GM21825 (cell line): ENCODE measurements at regions not wholly inside any gene's neighbourhood (a gene's known extent, or its start where the extent isn't known, plus 50 kb on each side); places are given as distances from the start of the nearest gene placed in this dataset.

Source experiments
- ATAC-seq: cut with Tn5 transposase; IDR thresholded peaks from one replicate; pipeline ENCODE4 v1.9.1; 2021; ENCODE audit warnings: mild to moderate bottlenecking, moderate library complexity; ENCODE audit not compliant: unreplicated experiment

DNA sequence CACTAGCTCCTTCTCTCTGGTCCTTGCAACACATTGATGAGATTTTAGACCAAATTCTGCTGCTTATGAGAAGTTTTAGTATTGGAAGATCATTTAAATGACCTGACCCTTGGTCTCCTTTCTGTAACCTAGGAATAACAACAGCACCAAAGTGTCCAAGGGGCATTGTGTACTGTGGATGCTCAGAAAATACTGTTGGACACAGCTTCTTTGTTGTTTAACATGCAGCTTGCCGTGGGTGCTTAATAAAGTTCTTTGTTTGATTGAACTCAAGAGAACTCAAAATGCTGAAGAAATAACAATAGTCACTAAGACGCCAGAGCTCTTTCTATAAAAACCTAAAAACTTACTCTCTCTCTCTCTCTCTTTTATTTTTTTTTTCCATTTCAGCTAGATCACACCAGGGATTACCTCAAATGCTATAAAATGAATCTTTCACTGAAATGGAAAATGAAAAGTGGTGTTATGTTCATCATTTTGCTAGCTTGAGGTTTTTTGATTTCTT is 548.9 kb upstream of the CDH8 start:
- ATAC-seq: no peak

DNA sequence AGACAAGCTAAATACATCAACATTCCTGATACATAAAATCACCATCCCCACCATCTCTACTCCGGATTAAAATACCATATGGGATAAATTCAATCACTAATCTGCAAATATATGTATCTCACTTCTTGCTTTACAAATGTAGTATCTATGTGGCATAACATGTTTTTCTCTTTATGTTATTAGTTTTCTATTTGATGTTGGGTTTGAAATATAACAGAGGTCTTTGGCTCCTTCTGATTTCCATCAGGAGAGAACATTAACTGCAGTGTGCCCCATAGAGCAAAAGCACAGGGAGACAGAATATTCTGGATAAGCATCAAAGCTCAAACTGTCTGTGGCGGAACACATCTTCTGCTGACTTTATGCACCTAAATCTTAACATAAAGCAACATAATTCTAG is 547.2 kb upstream of the CDH8 start:
- ATAC-seq: no peak

DNA sequence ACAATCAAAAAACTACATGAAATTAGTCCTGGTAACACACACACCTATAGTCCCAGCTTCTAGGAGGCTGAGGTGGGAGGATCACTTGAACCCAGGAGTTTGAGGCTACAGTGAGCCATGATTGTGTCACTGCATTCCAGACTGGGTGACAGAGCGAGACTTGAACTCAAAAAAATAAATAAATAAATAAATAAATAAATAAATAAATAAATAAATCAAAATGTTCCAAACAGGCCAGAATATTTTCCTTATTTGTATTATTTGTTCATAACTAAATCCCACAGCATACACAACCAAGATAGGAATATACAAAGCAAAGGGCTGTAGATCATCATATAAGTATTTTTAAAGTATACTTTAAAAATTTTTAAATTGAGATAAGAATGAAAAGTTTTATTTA is 537.2 kb upstream of the CDH8 start:
- ATAC-seq: no peak

DNA sequence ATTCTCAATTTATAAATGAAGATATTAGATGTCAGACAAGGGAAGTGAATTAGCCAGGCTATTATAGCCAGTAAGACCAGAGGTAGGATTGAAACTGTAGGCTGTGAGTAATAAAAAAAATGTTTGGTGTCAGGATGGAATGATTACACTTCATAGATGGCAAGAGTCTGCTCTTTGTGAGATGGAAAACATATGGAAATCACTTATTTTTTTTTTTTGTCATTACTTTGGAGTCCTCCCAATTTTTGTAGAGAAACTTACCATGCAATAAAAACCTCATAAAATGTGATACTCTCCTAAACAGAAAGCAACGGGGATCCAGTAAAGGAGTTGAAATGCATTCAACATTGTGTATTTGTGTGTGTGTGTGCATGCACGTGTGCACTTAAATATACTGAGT is 532.7 kb upstream of the CDH8 start:
- no peak for ATAC-seq

DNA sequence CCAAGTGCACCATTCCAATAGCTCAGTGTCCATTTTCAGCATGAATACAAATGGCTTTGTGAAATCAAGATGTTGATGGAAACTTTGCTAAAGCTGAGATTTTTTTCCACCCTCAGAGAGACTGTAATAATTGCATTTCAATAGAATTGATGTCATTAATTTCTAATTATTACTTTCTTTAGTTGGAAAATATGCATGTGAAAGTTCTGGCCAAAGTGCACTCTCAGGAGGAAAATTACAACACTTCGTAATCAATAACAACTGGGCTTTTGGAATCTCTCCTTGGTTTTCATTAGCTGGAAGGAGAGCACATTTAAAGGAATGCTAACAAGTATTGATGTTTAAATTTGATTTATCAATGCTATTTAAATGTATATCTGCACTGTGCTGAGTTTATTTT is 529.5 kb upstream of the CDH8 start:
- no peak for ATAC-seq

DNA sequence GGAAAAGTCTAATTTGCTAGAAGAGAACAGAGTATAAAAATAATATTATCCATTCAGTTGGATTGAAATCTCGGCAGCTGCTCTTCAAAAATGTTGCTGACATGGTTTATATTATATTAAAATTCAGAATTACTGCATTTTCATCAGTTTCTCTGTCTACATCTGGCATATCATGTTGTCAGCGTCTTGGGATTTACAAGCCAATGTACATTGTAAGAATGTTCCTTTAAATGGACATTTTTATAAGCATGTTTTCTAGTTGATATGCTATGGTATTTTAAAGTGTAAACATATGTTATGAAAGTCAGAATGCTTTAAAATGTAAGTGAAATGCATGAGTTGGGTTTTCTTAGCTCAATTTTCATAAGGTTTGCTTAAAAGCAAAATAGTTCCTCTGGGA is 528.1 kb upstream of the CDH8 start:
- no peak for ATAC-seq

DNA sequence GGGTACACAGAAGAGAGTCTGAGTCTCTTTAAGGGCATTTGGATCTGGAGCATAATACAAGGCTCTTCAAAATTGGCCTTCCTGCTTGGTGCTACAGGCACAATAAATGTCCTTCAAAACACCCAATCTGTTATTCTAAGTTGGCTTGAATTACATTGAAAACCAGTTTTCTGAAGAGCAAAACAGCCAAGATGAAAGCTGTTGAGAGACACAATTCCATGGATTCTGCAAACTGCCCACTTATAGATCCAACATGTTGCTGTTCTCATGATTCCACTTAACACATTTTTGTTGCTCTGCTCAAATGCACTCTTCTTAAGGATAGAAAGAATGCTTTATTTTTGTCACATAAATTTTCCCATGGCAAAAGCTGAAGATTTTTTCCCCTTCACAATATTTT is 525.9 kb upstream of the CDH8 start:
- no peak for ATAC-seq

DNA sequence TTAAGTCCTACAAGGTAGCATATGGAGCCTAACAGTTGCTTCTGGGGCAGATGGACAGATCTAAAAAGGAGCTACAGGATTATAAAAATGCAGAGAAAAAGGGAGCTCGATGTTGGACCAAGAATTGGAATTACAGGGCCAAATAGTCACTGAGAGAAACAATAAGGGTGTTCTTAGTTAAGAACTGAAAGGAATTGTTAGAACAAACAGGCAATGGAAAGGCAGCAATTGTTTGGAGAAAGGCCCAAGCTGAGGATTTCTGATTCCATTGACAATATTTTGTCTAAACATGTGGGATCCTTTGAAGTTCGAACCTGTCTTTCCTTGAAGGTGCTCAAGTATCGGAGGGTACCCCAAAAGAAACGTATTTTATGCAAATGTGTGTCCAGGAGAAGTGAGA is 513.6 kb upstream of the CDH8 start:
- no peak for ATAC-seq

DNA sequence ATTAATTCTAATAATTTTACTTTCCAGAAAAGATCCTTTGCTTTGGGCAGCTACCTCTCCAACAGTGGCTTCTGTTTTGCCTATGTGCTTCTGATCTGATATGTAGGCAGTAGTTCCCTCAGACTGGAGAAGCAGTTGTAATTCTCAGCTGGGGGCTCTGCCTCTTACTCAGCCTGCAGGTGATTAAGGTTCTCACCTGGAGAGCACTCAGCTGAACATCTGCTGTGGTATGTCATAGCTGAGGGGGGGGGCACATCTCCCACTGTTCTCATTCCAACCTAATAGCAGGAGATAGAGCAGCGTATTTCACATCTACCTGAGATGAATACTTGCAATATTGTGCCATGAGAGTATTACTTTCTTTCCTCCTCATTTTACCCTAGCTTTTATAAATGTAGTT is 511.9 kb upstream of the CDH8 start:
- no peak for ATAC-seq

DNA sequence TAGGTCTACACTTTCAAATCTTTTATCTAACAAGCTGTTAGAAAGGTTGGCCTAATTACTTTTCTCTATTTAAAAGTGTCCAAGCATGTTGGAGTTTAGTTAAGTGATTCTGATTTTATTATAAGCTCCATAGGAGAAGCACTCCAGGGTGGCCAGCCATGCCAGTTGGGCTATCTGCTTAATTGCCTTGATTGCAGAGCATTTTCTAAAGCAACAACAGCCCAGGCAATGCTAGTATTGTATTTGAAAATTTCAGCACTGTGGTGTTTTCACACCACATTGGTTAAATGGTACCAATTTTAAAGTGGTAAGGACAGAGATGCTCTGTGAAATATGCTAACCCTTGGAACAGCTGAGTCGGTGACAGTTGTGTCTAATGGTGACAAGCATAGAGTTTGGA is 510.5 kb upstream of the CDH8 start:
- no peak for ATAC-seq

DNA sequence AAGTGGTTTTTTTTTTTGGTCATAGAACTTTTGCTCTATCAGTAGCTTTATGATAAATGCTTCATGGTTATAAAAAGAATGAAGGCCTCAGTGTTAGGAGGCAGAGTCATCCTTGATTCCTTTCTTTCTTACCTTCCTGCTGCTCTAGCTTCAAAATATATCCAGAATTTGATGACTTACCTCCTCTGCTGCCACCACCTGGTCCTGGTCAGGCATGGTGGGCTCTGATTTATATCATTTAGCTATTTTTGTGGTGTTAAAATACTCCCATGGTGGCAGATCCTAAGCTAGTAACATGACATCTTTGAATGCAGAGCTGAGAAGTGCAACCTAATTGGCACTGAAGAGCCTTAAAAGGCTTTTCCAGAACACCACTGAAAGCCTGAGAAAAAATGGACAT is 508.8 kb upstream of the CDH8 start:
- ATAC-seq: no peak

DNA sequence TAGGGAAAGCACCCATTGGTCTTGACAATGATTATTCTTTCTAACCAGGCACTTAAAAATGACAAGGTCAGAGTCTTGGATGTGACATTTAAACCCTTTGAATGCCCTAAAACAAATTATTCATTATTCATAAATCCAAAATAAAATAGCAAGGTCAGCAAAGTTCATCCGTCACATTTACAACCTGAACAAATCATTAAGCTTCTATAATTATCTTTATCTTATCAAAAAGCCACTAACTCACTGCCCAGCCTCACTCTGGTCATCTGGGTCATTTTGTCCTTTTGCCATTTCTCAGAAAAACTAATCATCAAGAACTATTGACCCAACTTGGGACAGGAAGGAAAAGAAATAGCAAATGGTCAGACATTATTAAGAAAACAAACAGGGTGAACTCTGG is 507.3 kb upstream of the CDH8 start:
- ATAC-seq: no peak

DNA sequence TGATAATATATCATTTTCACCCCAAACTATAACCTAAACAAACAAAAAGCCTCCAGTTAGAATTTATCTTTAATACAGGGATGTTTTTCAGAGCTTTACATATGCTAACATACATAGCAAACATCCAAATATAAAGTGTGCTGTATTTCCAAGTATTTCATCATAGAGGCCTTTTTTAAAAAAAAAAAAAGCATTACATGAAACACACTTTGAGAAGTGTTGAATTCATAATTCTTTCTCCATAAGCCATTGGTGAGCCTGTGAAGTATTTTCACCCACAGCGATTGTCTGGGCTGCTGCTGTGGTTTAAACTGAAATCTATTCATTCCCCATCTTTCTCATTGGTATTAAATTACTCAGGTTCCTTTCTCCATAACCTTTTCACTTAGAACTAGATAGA is 503.4 kb upstream of the CDH8 start:
- ATAC-seq: no peak

DNA sequence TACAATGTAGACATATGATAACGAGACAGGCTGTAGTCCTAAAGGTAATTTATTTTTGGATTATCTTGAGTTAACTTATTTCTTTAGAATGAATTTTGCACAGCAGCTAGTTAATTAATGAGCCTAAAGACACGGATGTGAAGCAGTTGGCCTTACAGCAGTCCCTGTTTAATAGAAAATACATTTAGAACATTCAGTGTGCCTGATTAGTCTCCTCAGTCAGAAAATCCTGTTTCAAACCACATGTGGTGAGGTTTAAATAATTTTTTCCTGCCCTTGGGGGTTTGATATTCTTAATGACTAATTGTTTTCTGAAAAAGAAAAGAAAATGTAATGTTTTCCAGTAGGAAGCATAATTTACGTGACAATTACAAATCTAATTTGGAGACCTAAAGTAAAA is 494.2 kb upstream of the CDH8 start:
- ATAC-seq: no peak

DNA sequence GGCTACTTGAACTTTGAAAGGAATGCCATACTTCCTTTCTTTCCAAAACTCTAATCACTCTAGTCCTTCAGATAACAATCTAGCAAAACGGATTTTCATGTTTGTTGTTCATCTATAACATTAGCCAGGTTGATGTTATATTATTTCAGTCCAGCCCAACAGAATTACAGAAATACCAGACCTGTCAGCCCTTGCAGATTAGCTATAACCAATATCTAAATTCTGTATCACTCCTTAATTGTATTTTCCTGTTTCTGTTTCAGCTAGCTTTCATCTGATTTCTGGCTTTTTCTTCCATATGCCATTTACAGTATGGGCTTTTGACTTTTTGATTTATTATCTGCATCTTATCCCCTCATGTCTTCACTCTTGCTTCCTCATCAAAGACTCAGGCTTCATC is 479.8 kb upstream of the CDH8 start:
- ATAC-seq: no peak

DNA sequence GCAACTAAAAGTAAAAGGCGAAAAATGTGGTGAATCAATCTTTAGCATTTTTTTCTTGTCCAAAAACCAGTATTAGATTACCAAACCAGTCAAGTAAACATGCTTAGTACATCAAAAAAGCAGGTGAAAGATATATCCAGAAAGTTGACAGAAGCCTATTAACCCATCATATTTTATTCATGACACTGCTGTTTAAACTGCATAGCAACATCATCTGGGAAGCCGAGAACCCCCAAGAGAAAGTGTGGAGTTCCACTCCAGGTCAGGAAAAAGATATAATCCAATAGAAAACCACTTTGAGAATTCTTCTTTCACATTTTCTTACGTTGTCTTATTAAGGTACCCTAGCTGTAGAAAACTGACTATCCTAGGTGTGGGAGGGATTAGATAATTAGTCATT is 466.8 kb upstream of the CDH8 start:
- ATAC-seq: no peak

DNA sequence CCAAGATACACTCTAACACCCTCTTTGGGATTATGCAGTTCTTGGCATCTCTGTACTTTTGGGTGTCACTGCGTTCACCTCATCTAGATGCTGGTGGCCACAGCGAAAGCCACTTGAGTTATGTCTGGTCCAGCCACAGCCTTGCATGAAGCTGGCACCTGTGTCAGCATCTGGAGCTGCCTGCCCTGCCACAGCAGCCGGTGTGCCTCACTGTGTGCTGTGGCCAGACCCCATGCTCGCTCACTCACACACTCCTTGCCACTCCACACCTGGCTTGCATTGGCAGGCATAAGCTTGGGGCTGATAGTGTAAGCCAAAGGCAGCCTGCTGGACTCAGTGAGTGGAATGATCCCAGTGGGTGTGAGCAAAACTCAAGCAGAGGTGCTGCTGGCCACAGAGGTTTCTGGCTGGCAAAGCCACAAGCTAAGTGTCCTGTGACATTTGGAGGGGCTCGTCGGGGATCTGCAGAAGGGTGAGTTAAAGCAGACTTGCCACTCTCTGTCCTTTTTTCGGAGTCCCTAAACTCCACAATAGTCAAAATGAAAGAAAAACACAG is 442.7 kb upstream of the CDH8 start:
- no peak for ATAC-seq

DNA sequence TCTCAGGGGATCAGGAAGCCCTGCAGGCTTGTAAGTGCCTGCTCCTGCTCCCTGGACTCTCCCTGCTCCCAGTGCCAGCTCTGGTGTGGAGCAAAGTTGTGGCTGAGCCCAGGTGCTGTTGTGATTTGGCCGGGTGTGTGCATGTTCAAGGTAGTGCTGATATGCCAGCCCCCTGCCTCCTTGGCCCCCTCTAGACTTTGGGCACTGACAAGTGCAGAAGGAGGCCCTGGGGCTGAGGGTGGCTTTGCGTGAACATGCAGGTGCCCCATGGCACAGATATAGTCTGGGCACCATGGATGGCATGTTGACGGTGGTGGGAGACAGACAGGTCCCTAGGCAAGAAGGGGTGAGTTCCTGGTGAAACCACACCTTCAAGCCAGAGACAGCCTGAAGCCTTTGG is 441.6 kb upstream of the CDH8 start:
- no peak for ATAC-seq

DNA sequence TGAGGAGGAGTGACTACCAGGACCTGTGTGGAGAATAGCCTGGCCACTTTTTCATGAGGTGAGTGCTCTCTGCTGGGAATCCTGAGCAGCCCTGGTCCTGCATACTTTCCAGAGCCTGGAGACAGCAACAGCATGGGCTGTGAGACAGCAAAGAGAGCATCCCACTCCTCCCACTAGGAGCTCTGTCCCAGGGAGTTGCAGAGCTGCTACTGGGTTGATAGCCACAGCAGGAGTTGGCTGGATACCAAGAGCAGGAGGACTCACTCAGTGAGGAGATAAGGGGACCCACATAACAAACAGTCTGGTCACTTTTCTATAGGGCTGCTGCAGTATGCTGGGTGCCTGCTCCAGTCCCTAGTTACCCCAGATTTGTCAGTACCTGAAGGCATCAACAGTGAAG is 439.3 kb upstream of the CDH8 start:
- no peak for ATAC-seq

DNA sequence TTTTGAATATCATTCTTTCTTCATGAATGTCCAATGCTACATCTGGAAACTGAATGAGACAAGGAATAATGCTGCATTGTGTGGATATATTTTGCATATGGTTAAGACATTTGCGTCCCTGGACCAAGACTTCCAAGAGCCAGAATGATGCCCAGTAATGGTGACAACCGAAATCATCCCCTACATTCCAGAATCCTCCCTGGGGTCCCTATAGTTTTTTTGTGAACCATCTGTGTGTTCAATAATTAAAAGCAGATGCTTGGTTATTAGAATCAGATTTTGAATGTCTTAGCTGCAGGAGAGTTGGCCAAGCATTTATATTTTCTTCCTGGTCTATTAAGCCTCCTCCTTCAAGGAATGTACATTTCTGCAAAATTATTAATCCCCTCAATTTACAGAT is 426.7 kb upstream of the CDH8 start:
- ATAC-seq: no peak

DNA sequence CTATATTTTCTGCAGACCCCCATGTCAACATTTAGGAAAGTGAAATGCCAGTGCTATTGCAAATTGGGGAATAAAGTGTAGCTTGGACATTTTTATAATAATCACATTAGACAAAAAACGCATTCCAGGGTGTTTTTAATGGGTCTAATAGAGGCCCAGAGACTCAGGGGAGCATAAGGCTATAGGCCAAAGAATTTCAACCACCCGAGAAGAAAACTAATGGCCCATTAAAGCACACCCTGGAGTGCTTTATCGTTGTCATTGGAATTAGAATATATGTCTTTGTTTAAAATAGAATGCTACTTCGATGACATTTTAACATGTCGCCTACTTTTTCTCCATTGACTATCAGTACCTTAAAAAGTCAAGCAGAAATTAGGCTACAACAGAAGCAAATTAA is 414.1 kb upstream of the CDH8 start:
- ATAC-seq: no peak

DNA sequence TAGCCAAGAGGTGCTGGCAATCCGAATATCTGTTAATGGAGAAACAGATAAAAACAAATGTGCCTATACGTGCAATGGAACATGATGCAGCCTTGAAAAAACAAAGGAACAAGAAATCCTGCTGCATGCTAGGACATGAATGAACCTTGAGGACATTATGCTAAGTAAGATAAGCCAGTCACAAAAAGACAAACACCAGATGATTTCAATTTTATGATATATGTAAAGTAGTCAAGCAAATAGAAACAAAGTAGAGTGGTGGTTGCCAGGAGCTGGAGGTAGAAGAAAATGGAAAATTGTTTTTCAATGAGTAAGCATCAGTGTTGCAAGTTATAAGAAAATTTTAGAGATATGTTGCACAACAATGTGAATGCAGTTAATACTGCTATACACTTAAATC is 409.7 kb upstream of the CDH8 start:
- no peak for ATAC-seq

DNA sequence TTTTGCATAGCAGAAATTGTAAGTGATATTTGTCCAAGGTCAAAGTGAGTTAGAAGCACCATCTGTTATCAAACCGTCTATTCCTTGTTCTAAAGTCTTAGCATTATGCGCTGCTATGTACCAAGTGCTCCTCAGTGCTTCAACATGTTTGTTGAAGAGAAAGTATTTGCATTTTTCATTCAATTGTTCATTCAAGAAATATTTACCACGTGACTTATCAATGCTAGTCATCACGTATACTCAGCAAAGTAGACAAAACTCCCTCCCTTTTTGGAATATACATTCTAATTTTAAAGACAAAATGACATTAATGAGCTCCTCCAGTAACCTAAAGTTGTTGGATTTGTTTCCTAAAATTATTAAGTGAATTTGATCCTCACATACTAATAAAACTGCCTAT is 388.0 kb upstream of the CDH8 start:
- no peak for ATAC-seq

DNA sequence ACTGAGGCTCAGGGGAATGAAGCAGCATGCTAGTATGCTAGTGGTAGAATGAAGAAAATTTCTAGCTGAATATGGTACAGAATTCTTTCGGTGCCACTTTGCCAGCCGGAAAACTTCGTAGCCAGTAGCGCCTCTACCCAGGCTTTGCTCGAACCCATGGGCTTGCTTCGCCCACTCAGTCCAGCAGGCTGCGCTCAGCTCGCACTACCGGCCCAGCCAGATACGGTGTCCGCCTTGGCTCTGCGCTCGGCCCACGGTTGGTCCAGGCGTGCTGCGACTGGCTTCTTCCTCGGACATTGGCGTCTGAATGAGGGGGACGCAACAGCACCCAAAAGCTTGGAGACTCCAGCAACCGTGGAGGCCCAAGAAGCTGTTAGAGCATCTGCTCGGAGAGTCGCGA is 372.5 kb upstream of the CDH8 start:
- no peak for ATAC-seq
